Right cardiac atrium (tissue), 5 donors: ENCODE measurements at regions not wholly inside any gene's neighbourhood (a gene's known extent, or its start where the extent isn't known, plus 50 kb on each side); places are given as distances from the start of the nearest gene placed in this dataset.
"Not testable (repeated sequence)": the region's sequence is repeated elsewhere in the genome, so short reads cannot be mapped to it uniquely, and the experiment has no call there.

Experiments used
- ATAC-seq, 2 donors: fragments of 200-7000 bp; cut with Tn5 transposase; one replicate each; pipeline versions ENCODE4 v1.8.0 to v1.9.1; 2020; ENCODE audit warnings: moderate library complexity in 2 of 2, mild to moderate bottlenecking in 1 of 2
- DNase-seq, 3 donors: peaks; one replicate each; pipeline ENCODE4 v3.0.0-alpha.2; 2020
- H3K27ac ChIP-seq: one replicate; pipeline ENCODE4 v1.5.1; 2013; ENCODE audit warnings: mild to moderate bottlenecking, low read length, control low read depth, moderate library complexity
- H3K27me3 ChIP-seq: one replicate; pipeline ENCODE4 v1.6.1; 2013; ENCODE audit not compliant: control insufficient read depth, insufficient read depth
- H3K4me1 ChIP-seq: one replicate; pipeline ENCODE4 v1.6.1; 2013; ENCODE audit warnings: low read length; ENCODE audit not compliant: control insufficient read depth, insufficient read depth
- H3K4me3 ChIP-seq: one replicate; pipeline ENCODE4 v1.5.1; 2013; ENCODE audit warnings: low read length, control low read depth
- H3K9me3 ChIP-seq: one replicate; pipeline ENCODE4 v1.6.1; 2013; ENCODE audit warnings: low read length; ENCODE audit not compliant: control insufficient read depth
- WGBS: extraction: QIAGEN DNeasy Blood & Tissue Kit; methylation state at CpG from one replicate; pipeline ENCODE4 v1.1.7; 2013; 5-methylcytosine and 5-hydroxymethylcytosine counted together
- intact Hi-C, 4 donors: fragments of 100-400 bp; cut with DNase I; formaldehyde crosslinking; loops; one replicate each; pipeline versions ENCODE4 v1.11.0 to v1.14.0; 2022 to 2023
- donor health status: healthy with polysubstance abuse.
- donor health status: DM: no; HTN: yes; CAD: no.
- donor health status: DM: no; HTN: no; CAD: no.
- donor health status: DM: no; HTN: yes; CAD: no; lungs with severe emphysema.
- donor health status: DM: yes; HTN: yes; CAD: no.

DNA sequence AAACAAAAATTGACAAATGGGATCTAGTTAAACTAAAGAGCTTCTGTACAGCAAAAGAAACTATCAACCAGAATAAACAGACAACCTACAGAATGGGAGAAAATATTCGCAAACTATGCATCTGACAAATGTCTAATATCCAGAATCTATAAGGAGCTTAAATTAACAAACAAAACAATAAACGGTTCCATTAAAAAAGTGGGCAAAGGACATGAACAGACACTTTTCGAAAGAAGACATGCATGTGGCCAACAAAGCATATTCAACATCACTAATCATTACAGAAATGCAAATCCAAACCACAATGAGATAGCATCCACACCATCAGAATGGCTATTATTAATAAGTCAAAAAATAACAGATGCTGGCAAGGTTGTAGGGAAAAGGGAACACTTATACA lies 50.5 kb upstream of the MED13L start:
- H3K9me3 ChIP-seq, H3K27me3 ChIP-seq, H3K4me1 ChIP-seq, H3K4me3 ChIP-seq, ATAC-seq, DNase-seq, H3K27ac ChIP-seq, intact Hi-C loops: not testable (repeated sequence)
- WGBS: 95% methylated on average over 3 of the region's 3 CpGs

GRCh38 chr12:116331876-116332275 lies 54.4 kb upstream of the MED13L start:
- ATAC-seq (no peak), DNase-seq (no peak)
- Histone ChIP-seq H3K4me3 (no peak overlapping the region), H3K27ac (no peak overlapping the region), H3K27me3 (no peaks in the 10 kb centered on the region), H3K4me1 (no peaks in the 10 kb centered on the region), H3K9me3 (no peaks in the 10 kb centered on the region)
- 98% methylated on average over 2 of the region's 2 CpGs for WGBS
- intact Hi-C loops: no loop called here

DNA sequence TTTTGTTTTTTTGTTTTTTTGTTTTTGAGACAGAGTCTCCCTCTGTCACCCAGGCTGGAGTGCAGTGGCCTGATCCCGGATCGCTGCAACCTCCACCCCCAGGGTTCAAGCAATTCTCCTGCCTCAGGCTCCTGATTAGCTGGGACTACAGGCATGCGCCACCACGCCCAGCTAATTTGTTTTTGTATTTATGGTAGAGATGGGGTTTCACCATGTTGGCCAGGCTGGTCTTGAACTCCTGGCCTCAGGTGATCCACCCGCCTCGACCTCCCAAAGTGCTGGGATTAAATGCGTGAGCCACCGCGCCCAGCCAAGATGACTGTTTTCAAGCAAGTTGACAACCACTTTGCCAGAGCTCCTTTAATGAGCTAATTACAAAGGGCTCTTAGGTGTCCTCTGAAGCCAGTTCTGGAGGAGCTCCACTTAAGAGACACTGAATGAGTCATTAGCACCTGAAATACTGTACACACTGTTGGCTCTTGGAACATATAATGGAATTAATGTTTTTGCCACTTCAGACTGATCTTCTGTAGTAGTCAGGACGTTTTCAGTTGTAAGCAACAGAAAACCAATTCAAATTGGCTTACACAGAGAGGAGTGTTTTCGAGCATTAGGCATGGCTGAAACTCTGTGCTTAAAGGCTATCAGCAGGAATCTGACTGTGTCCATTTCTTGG lies 55.4 kb upstream of the MED13L start:
- no peak for ATAC-seq
- H3K27me3 ChIP-seq: no peaks in the 10 kb centered on the region
- H3K4me1 ChIP-seq: no peaks in the 10 kb centered on the region
- no peaks in the 10 kb centered on the region for H3K9me3 ChIP-seq
- WGBS: 91% methylated on average over 11 of the region's 11 CpGs
- no peak overlapping the region for H3K4me3 ChIP-seq
- intact Hi-C loops: no loop called here
- no peak for DNase-seq
- no peak overlapping the region for H3K27ac ChIP-seq

- intact Hi-C loops: no loop called here
- DNase-seq (no peak), ATAC-seq (no peak)
- Histone ChIP-seq H3K9me3 (no peaks in the 10 kb centered on the region), H3K4me1 (no peaks in the 10 kb centered on the region), H3K27me3 (no peaks in the 10 kb centered on the region), H3K27ac (no peak overlapping the region), H3K4me3 (no peak overlapping the region)
- 91% methylated on average over 5 of the region's 5 CpGs for WGBS
Measured at GRCh38 chr12:116333402-116333801, 55.9 kb upstream of the MED13L start.

GRCh38 chr12:116336542-116337065 lies 59.1 kb upstream of the MED13L start:
- DNase-seq (no peak), ATAC-seq (peak in 1 of 2 donors; percentile 43)
- H3K27me3 ChIP-seq: no peaks in the 10 kb centered on the region
- no peaks in the 10 kb centered on the region for H3K9me3 ChIP-seq
- no peak overlapping the region for H3K27ac ChIP-seq
- WGBS: 75% methylated on average over 11 of the region's 11 CpGs
- H3K4me1 ChIP-seq: no peaks in the 10 kb centered on the region
- intact Hi-C loops: no loop called here
- no peak overlapping the region for H3K4me3 ChIP-seq

DNA sequence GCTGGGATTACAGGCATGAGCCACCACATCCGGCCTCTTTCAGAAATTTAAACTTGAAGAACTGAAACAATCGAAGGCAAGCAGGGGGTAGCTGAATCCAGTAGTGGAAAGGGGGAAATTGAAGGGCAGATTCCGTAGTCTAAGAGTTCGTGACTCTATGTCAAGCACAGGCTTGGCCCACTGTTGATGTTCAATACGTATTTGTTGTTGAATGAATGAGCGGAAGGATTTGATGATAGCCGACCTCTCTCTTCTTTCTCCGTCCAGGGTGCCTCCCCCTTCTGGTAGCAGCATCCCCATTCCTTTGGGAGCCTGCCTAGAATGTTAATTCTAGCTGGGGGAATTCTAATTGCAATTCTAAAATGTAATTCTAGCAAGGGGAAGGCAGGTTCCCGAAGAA lies 59.8 kb upstream of the MED13L start:
- ATAC-seq (no peak), DNase-seq (no peak)
- Histone ChIP-seq H3K27me3 (no peaks in the 10 kb centered on the region), H3K4me3 (no peak overlapping the region), H3K9me3 (no peaks in the 10 kb centered on the region), H3K4me1 (no peaks in the 10 kb centered on the region), H3K27ac (no peak overlapping the region)
- WGBS: 83% methylated on average over 9 of the region's 9 CpGs
- intact Hi-C loops: no loop called here

GRCh38 chr12:116338064-116338846 lies 60.8 kb upstream of the MED13L start:
- 88% methylated on average over 11 of the region's 11 CpGs for whole genome bisulfite sequencing
- Histone ChIP-seq H3K9me3 (no peaks in the 10 kb centered on the region), H3K4me3 (no peak overlapping the region), H3K4me1 (no peaks in the 10 kb centered on the region), H3K27me3 (no peaks in the 10 kb centered on the region), H3K27ac (no peak overlapping the region)
- no peak for DNase-seq
- intact Hi-C loops: no loop called here
- ATAC-seq: no peak

DNA sequence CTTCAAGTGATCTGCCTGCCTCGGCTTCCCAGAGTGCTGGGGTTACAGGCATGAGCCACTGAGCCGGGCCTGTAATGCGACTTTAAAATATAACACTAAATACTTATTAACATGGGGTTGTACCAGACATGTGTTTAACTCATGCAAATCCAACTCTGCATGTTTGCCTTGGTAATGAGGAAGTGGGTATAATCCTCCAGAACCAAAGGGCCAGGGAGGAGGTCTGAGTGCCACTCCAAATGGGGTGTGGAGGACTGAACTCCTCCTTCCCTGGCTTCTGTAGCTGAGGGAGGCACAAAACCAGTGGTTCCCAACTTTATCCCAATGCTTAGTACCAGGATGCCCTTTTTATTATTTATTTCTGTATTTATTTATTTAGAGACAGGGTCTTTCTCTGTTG lies 61.6 kb upstream of the MED13L start:
- H3K27me3 ChIP-seq: no peaks in the 10 kb centered on the region
- intact Hi-C loops: no loop called here
- 97% methylated on average over 3 of the region's 3 CpGs for WGBS
- no peak for ATAC-seq
- no peaks in the 10 kb centered on the region for H3K9me3 ChIP-seq
- no peak overlapping the region for H3K4me3 ChIP-seq
- H3K4me1 ChIP-seq: no peaks in the 10 kb centered on the region
- no peak for DNase-seq
- H3K27ac ChIP-seq: no peak overlapping the region

GRCh38 chr12:116339800-116340371 lies 62.4 kb upstream of the MED13L start:
- ATAC-seq (no peak), DNase-seq (no peak)
- intact Hi-C loops: no loop called here

DNA sequence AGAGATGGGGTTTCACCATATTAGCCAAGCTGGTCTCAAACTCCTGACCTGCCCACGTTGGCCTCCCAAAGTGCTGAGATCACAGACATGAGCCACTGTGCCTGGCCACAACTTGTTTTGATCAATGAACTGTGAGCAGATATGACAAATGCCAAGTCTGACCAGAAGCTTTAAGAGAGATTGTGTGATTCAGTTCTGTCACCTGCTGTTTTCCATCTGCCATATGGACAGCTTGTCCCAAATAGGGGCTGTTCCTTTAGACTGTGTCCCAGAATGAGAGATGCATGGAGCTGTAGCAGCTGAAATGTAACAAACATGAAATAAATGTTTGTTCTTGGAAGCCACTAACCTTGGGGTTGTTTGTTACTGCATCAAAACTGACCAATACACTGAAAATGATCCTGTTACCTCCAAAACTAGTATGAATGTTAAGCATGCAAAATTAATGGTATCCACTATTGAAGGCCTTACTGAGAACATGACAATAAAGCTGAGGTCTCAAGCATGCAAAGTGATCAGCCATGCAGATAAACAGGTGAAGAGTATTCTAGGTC lies 65.9 kb upstream of the MED13L start:
- Histone ChIP-seq H3K27ac (no peak overlapping the region), H3K27me3 (no peaks in the 10 kb centered on the region), H3K9me3 (no peaks in the 10 kb centered on the region), H3K4me1 (peaks cover 2% of the 10 kb centered on the region), H3K4me3 (no peak overlapping the region)
- DNase-seq (no peak), ATAC-seq (no peak)
- intact Hi-C loops: no loop called here
- 76% methylated on average over 1 of the region's 1 CpG for WGBS

More at GRCh38 chr12:116339800-116340371, 62.4 kb upstream of the MED13L start:
- Histone ChIP-seq H3K9me3 (no peaks in the 10 kb centered on the region), H3K27ac (no peak overlapping the region), H3K27me3 (no peaks in the 10 kb centered on the region), H3K4me1 (no peaks in the 10 kb centered on the region), H3K4me3 (no peak overlapping the region)
- WGBS: 81% methylated on average over 3 of the region's 3 CpGs

- H3K27ac ChIP-seq: no peak overlapping the region
- peak; percentile 29 to 61 for ATAC-seq
- H3K9me3 ChIP-seq: no peaks in the 10 kb centered on the region
- 17% methylated on average over 6 of the region's 6 CpGs for WGBS
- no peak overlapping the region for H3K4me3 ChIP-seq
- no peaks in the 10 kb centered on the region for H3K27me3 ChIP-seq
- intact Hi-C loops: no loop called here
- H3K4me1 ChIP-seq: peaks cover 2% of the 10 kb centered on the region
- DNase-seq: peak in 2 of 3 donors; percentile 22 to 62
Measured at GRCh38 chr12:116346222-116346621, 68.7 kb upstream of the MED13L start.
